HCT116 (cell line): ENCODE measurements at regions not wholly inside any gene's neighbourhood (a gene's known extent, or its start where the extent isn't known, plus 50 kb on each side); places are given as distances from the start of the nearest gene placed in this dataset.
A peak's percentile ranks its signal among the peaks of the same experiment; 100 is the strongest.
"Not testable (repeated sequence)": the region's sequence is repeated elsewhere in the genome, so short reads cannot be mapped to it uniquely, and the experiment has no call there.

Experiments
- ATAC-seq: fragments of 200-7000 bp; cut with Tn5 transposase; 2 replicates; pipeline ENCODE4 v1.9.1; 2020; ENCODE audit warnings: mild to moderate bottlenecking, moderate library complexity
- BruUV-seq: library from RNA; stranded (reverse); fragments of 400-500 nt; replicated peaks from 2 replicates; lab custom pipeline; 2021; lab: Mats Ljungman, UMichigan
- CTCF ChIA-PET: fragments of 300-600 bp; sonication (Branson Sonifier 250); formaldehyde crosslinking; loops from one replicate; lab custom pipeline; 2021; ENCODE audit warnings: antibody characterized with exemption; lab: Charles Lee
- POLR2A ChIA-PET: fragments of 300-600, 350-600 bp; sonication (Branson Sonifier 250); formaldehyde crosslinking; loops from one replicate; lab custom pipeline; 2021; ENCODE audit warnings: antibody characterized with exemption; lab: Charles Lee
- RAD21 ChIA-PET, 2 experiments: fragments of 300-600 bp; sonication (Branson Sonifier 250); formaldehyde crosslinking; loops; one replicate each; lab custom pipeline; 2023; ENCODE audit warnings: low total read pairs in 2 of 2; ENCODE audit not compliant: uncharacterized antibody in 2 of 2, unreplicated experiment in 2 of 2, low non-redundant PET in 1 of 2; lab: Charles Lee
- DNase-seq: peaks from one replicate; pipeline ENCODE4 v3.0.0-alpha.2; 2010; ENCODE audit warnings: low read depth, low spot score
- H2AFZ ChIP-seq: fragments of 200-600 bp; shearing (Covaris generic), sonication (generic); 2 replicates; pipeline ENCODE4 v1.6.1; 2017; ENCODE audit warnings: low read depth, mixed run types, mixed read lengths, antibody characterized with exemption, low read length; ENCODE audit not compliant: poor library complexity, severe bottlenecking
- H3K27ac ChIP-seq: 2 replicates; pipeline ENCODE4 v1.5.1; 2012; ENCODE audit warnings: low read depth, low read length
- H3K27me3 ChIP-seq: fragments of 200-600 bp; sonication (generic); 2 replicates; pipeline ENCODE4 v1.6.1; 2016; ENCODE audit warnings: mixed run types, low read length, mixed read lengths; ENCODE audit not compliant: insufficient read depth
- H3K36me3 ChIP-seq, 2 experiments: fragments of 200-500 bp in 1 of 2; fragments of 200-600 bp in 1 of 2; sonication (Bioruptor generic) in 1 of 2; sonication (generic) in 1 of 2; 2 replicates each; pipeline versions ENCODE4 v1.5.1 to v1.6.1; 2014 to 2016; ENCODE audit warnings: low read length in 2 of 2, inconsistent platforms in 1 of 2, mixed read lengths in 1 of 2, mixed run types in 1 of 2; ENCODE audit not compliant: insufficient read depth in 2 of 2, control insufficient read depth in 1 of 2
- H3K4me1 ChIP-seq, 2 experiments: fragments of 200-600 bp in 1 of 2; sonication (generic) in 1 of 2; 2 replicates each; pipeline versions ENCODE4 v1.5.1 to v1.6.1; 2012 to 2017; ENCODE audit warnings: low read length in 2 of 2, inconsistent platforms in 1 of 2, mild to moderate bottlenecking in 1 of 2, mixed read lengths in 1 of 2, mixed run types in 1 of 2, moderate library complexity in 1 of 2; ENCODE audit not compliant: insufficient read depth in 2 of 2, control insufficient read depth in 1 of 2
- H3K4me2 ChIP-seq: fragments of 200-600 bp; sonication (generic); 2 replicates; pipeline ENCODE4 v1.6.1; 2017; ENCODE audit warnings: mixed run types, low read length, mixed read lengths
- H3K4me3 ChIP-seq, 2 experiments: fragments of 200-600 bp in 1 of 2; sonication (generic) in 1 of 2; replicated peaks in 1 of 2; 2 replicates each; pipeline ENCODE4 v1.5.1; 2011 to 2016; ENCODE audit warnings: low read length in 2 of 2, control low read depth in 1 of 2, low read depth in 1 of 2, mild to moderate bottlenecking in 1 of 2, mixed read lengths in 1 of 2, mixed run types in 1 of 2
- H3K79me2 ChIP-seq: fragments of 200-600 bp; sonication (generic); 2 replicates; pipeline ENCODE4 v1.6.1; 2017; ENCODE audit warnings: mild to moderate bottlenecking, mixed run types, low read length, moderate library complexity, mixed read lengths; ENCODE audit not compliant: insufficient read depth
- H3K9ac ChIP-seq: fragments of 200-600 bp; sonication (generic); 2 replicates; pipeline ENCODE4 v1.6.1; 2016; ENCODE audit warnings: low read length, mixed read lengths
- H3K9me2 ChIP-seq: fragments of 200-600 bp; sonication (generic), shearing (Covaris generic); 2 replicates; pipeline ENCODE4 v1.6.1; 2017; ENCODE audit warnings: mixed run types, mild to moderate bottlenecking, moderate library complexity; ENCODE audit not compliant: insufficient read depth
- H3K9me3 ChIP-seq, 2 experiments: fragments of 200-500 bp in 1 of 2; fragments of 200-600 bp in 1 of 2; sonication (Bioruptor generic) in 1 of 2; sonication (generic) in 1 of 2; 2 replicates each; pipeline ENCODE4 v1.6.1; 2014 to 2017; ENCODE audit warnings: low read length in 2 of 2, mixed read lengths in 2 of 2, inconsistent platforms in 1 of 2, low read depth in 1 of 2, mild to moderate bottlenecking in 1 of 2, mixed run types in 1 of 2, moderate library complexity in 1 of 2; ENCODE audit not compliant: control insufficient read depth in 1 of 2, insufficient read depth in 1 of 2
- H4K20me1 ChIP-seq: fragments of 200-600 bp; sonication (generic), shearing (Covaris generic); 2 replicates; pipeline ENCODE4 v1.6.1; 2017; ENCODE audit warnings: mixed run types, mild to moderate bottlenecking, moderate library complexity; ENCODE audit not compliant: insufficient read depth
- RAD21 ChIP-seq: IDR thresholded peaks from 2 replicates; pipeline ENCODE4 v1.6.1; 2012; ENCODE audit warnings: low read depth, mild to moderate bottlenecking
- intact Hi-C: fragments of 100-400 bp; cut with micrococcal nuclease; formaldehyde crosslinking; loops from 2 replicates; pipeline ENCODE4 v1.10.0; 2022

- RAD21 ChIA-PET, H3K36me3 ChIP-seq, CTCF ChIA-PET, H3K27ac ChIP-seq, H4K20me1 ChIP-seq, BruUV-seq, H3K27me3 ChIP-seq, intact Hi-C loops, H3K4me2 ChIP-seq, H3K9me2 ChIP-seq, H3K9me3 ChIP-seq, POLR2A ChIA-PET, H2AFZ ChIP-seq, H3K79me2 ChIP-seq, H3K4me3 ChIP-seq, H3K4me1 ChIP-seq, H3K9ac ChIP-seq, DNase-seq: not testable (repeated sequence)
- peak; percentile 27; the same call in 1 of the 2 replicates for TF ChIP-seq RAD21
- ATAC-seq, result peak; percentile 91
Observed at GRCh38 chr1:146448212-146448876, 219.5 kb upstream of the NOTCH2NLA start.

- CTCF ChIA-PET, H3K4me3 ChIP-seq, H2AFZ ChIP-seq, H3K27ac ChIP-seq, H3K79me2 ChIP-seq, H3K9me3 ChIP-seq, H3K9me2 ChIP-seq, DNase-seq, BruUV-seq, intact Hi-C loops, H3K36me3 ChIP-seq, ATAC-seq, H3K27me3 ChIP-seq, H3K9ac ChIP-seq, POLR2A ChIA-PET, H4K20me1 ChIP-seq, RAD21 ChIA-PET, H3K4me1 ChIP-seq, H3K4me2 ChIP-seq: not testable (repeated sequence)
Observed at GRCh38 chr1:146443871-146444222, 215.0 kb upstream of the NOTCH2NLA start.

- H3K9me3 ChIP-seq, BruUV-seq, H3K79me2 ChIP-seq, H3K27me3 ChIP-seq, H3K4me3 ChIP-seq, H3K36me3 ChIP-seq, POLR2A ChIA-PET, RAD21 ChIA-PET, intact Hi-C loops, H4K20me1 ChIP-seq, DNase-seq, ATAC-seq, H3K9ac ChIP-seq, H3K4me1 ChIP-seq, H3K27ac ChIP-seq, CTCF ChIA-PET, H3K4me2 ChIP-seq, H3K9me2 ChIP-seq, H2AFZ ChIP-seq: not testable (repeated sequence)
Observed at GRCh38 chr1:146443088-146443870, 214.5 kb upstream of the NOTCH2NLA start.

GRCh38 chr1:146438543-146438942 lies 209.7 kb upstream of the NOTCH2NLA start:
- H3K4me3 ChIP-seq, H3K9ac ChIP-seq, BruUV-seq, H3K27me3 ChIP-seq, H3K9me3 ChIP-seq, H3K36me3 ChIP-seq, H3K4me1 ChIP-seq, intact Hi-C loops, H3K4me2 ChIP-seq, H4K20me1 ChIP-seq, H2AFZ ChIP-seq, DNase-seq, H3K9me2 ChIP-seq, POLR2A ChIA-PET, H3K27ac ChIP-seq, ATAC-seq, CTCF ChIA-PET, H3K79me2 ChIP-seq, RAD21 ChIA-PET: not testable (repeated sequence)
